Central memory CD8-positive, alpha-beta T cell (primary cell): ENCODE measurements at regions not wholly inside any gene's neighbourhood (a gene's known extent, or its start where the extent isn't known, plus 50 kb on each side); places are given as distances from the start of the nearest gene placed in this dataset.

Experiments
- ATAC-seq: fragments of 150-1000 bp; cut with Tn5 transposase; replicated peaks from 2 replicates; pipeline ENCODE4 v1.10.0; 2022; ENCODE audit warnings: mild to moderate bottlenecking, moderate FRiP score, moderate number of reproducible peaks; ENCODE audit not compliant: poor library complexity, severe bottlenecking; ENCODE audit errors: extremely low read depth
- DNase-seq, 2 donors: peaks; one replicate each; pipeline ENCODE4 v3.0.0; 2021; ENCODE audit warnings: low spot score in 2 of 2
- H3K27ac Mint-ChIP-seq: one replicate; pipeline ENCODE4 v1.8.0; 2022; ENCODE audit warnings: low read depth, mild to moderate bottlenecking, moderate library complexity, mixed read lengths
- H3K27me3 Mint-ChIP-seq: one replicate; pipeline ENCODE4 v1.8.0; 2022; ENCODE audit warnings: mixed read lengths
- H3K36me3 Mint-ChIP-seq: one replicate; pipeline ENCODE4 v1.8.0; 2022; ENCODE audit warnings: mild to moderate bottlenecking, moderate library complexity, mixed read lengths; ENCODE audit not compliant: insufficient read depth
- H3K4me1 Mint-ChIP-seq: one replicate; pipeline ENCODE4 v1.8.0; 2022; ENCODE audit warnings: mixed read lengths
- H3K4me3 Mint-ChIP-seq: one replicate; pipeline ENCODE4 v1.8.0; 2022; ENCODE audit warnings: mild to moderate bottlenecking, moderate library complexity, mixed read lengths
- H3K9me3 Mint-ChIP-seq: one replicate; pipeline ENCODE4 v1.8.0; 2022; ENCODE audit warnings: mixed read lengths

DNA sequence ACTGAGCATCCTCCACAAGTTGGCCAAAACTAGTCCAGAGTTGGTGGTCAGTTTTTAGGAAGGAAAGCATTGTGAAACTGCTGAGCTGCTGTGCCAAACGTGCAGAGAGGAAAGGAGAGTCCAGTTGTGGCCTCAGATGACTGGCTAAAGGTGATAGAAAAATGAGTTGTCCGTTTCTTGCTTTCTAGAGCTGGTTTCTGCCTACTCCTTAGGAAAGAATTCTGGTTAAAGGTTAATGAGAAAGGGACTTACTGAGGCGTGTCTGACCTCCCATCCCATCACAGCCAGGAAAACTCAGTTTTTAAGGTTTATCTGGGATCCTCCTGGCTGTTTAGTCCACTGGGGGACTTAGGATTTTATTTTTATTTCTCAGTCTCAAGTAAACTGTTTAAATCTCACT, 1186.3 kb downstream of the UQCRFS1 start:
- H3K27me3 Mint-ChIP-seq: no peaks in the 10 kb centered on the region
- DNase-seq (no peak), ATAC-seq (no peak)
- H3K4me1 Mint-ChIP-seq: no peaks in the 10 kb centered on the region
- H3K4me3 Mint-ChIP-seq: no peak overlapping the region
- no peak overlapping the region for H3K27ac Mint-ChIP-seq
- H3K36me3 Mint-ChIP-seq: no peaks in the 10 kb centered on the region
- H3K9me3 Mint-ChIP-seq: peaks cover 10% of the 10 kb centered on the region

DNA sequence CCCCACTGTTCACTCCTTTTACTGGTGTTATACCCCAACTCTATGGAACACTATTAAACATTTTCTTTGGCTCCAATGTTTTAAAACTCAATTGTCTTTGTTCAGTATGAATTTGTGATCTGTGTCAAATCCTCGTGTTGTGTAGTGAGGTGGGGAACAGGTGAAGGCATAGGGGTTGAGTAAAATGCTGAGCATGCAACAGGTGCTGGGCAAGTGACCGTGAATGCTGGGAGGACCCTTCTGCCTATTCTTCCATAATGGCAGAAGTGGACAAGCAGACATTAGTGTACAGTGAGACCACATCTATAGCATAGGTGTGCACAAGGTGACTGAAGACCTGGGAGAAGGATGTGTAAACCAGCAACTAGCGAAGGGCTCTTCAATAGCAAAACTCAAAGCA, 1188.0 kb downstream of the UQCRFS1 start:
- ATAC-seq: no peak
- no peak for DNase-seq
- H3K27me3 Mint-ChIP-seq: no peaks in the 10 kb centered on the region
- H3K4me1 Mint-ChIP-seq: no peaks in the 10 kb centered on the region
- H3K36me3 Mint-ChIP-seq: no peaks in the 10 kb centered on the region
- no peak overlapping the region for H3K27ac Mint-ChIP-seq
- H3K9me3 Mint-ChIP-seq: peaks cover 6% of the 10 kb centered on the region
- no peak overlapping the region for H3K4me3 Mint-ChIP-seq

DNA sequence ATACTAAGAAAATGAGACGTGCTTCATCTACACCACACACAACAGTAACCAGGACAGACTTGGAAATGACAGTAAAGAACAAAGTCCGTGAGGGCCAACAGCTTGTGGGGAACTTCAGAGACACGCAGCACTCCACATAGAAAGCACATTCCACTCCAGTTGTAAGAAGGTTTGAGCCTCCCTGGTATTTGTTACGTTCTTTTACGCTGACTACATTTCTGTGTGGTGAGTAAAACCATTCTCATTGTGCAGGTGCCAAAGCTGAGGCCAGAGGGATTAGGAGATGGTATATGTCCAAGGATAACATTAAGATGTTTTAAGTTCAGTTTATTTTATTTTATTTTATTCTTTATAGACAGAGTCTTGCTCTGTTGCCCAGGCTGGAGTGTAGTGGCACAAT, 1189.9 kb downstream of the UQCRFS1 start:
- H3K27me3 Mint-ChIP-seq: no peaks in the 10 kb centered on the region
- no peaks in the 10 kb centered on the region for H3K4me1 Mint-ChIP-seq
- no peak overlapping the region for H3K27ac Mint-ChIP-seq
- peaks cover 6% of the 10 kb centered on the region for H3K9me3 Mint-ChIP-seq
- ATAC-seq (no peak), DNase-seq (no peak)
- H3K4me3 Mint-ChIP-seq: no peak overlapping the region
- no peaks in the 10 kb centered on the region for H3K36me3 Mint-ChIP-seq

DNA sequence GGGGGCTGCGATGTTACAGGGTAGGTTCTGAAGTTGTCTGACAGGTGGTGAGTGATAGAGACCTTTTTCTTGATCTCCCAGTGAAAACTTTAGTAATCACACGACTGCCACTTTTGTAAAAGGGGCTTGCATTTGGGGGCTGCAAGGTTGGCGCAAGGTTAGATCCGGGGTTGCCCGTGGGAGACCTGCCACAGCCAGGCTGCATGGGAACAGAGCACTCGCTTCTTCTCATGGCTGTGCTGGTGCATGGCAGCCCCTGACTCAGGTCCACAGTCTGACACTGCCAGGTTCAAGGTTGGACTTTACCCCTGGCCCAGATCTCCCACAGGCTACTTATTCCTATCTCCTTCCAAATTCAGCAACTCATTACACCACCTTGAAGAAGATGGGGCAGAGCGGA, 1190.4 kb downstream of the UQCRFS1 start:
- DNase-seq (no peak), ATAC-seq (no peak)
- Mint-ChIP-seq H3K4me1 (no peaks in the 10 kb centered on the region), H3K4me3 (no peak overlapping the region), H3K27ac (no peak overlapping the region), H3K9me3 (peaks cover 6% of the 10 kb centered on the region), H3K36me3 (no peaks in the 10 kb centered on the region), H3K27me3 (no peaks in the 10 kb centered on the region)

DNA sequence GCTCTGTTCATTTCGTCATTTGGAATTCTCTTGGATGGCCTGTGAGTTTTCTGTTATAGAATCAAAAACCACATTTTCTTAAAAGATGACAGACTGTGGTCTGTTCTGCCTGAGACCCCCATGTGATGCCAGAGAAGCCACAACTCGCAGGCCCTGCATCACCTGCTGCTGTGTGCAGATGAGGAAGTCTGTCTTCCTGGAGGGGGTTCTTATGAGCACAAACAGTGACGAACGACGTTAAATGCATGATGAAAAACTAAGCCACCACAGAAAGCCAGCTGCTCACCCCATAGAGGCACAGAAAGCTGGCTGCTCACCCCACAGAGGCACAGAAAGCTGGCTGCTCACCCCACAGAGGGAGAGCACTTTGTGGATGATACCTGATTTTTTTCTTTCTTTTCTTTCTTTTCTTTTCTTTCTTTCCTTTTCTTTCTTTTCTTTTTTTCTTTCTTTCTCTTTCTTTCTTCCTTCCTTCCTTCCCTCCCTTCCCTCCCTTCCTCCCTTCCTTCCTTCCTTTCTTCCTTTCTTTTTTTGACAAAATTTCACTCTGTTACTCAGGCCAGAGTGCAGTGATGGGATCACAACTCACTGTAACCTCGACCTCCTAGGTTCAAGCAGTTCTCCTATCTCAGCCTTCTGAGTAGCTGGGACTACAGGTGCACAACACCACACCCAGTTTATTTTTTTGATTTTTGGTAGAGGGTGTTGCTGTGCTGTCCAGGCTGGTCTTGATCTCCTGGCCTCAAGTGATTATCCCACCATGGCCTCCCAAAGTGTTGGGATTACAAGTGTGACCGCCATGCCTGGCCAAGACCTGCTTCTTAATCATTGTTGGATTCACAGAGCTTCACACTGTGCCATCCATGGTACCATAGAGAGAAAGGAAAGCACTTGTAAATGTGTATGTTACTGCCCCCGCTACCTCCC, 1191.4 kb downstream of the UQCRFS1 start:
- H3K4me1 Mint-ChIP-seq: no peaks in the 10 kb centered on the region
- no peak overlapping the region for H3K27ac Mint-ChIP-seq
- H3K4me3 Mint-ChIP-seq: no peak overlapping the region
- no peaks in the 10 kb centered on the region for H3K27me3 Mint-ChIP-seq
- DNase-seq (no peak), ATAC-seq (no peak)
- peaks cover 6% of the 10 kb centered on the region for H3K9me3 Mint-ChIP-seq
- H3K36me3 Mint-ChIP-seq: no peaks in the 10 kb centered on the region

DNA sequence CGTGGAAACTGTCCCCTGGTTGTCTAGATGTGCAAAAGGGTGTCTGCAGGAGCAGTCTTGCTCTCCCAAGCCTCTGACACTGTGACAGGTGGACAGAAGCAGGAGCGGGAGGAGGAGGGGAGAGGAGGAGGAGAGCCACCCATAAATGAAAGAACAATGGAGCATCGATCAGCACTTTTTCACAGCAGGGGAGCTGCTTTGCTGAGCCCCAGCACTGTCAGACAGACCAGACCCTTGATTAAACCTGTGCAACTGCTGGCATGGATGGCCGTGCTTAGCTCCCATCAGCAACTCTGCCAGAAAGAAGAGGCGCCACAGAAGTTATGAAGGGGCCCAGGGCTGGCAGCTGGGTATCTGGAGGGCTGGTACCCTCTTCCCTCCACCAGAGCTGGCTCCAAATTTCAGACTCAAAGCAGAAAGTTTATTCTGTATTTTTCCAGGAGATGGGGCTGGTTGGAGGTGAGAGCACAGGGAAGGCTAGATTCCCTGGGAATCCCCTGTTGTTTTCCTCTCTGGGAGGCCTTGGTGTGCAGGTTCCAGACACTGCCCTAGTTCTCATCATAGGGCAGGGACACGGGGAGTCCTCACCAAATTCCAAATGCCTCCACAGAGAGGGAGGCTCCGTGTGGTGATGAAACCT, 1192.2 kb downstream of the UQCRFS1 start:
- Mint-ChIP-seq H3K4me3 (no peak overlapping the region), H3K4me1 (no peaks in the 10 kb centered on the region), H3K36me3 (no peaks in the 10 kb centered on the region), H3K27me3 (no peaks in the 10 kb centered on the region), H3K9me3 (peaks cover 6% of the 10 kb centered on the region), H3K27ac (no peak overlapping the region)
- no peak for DNase-seq
- no peak for ATAC-seq

DNA sequence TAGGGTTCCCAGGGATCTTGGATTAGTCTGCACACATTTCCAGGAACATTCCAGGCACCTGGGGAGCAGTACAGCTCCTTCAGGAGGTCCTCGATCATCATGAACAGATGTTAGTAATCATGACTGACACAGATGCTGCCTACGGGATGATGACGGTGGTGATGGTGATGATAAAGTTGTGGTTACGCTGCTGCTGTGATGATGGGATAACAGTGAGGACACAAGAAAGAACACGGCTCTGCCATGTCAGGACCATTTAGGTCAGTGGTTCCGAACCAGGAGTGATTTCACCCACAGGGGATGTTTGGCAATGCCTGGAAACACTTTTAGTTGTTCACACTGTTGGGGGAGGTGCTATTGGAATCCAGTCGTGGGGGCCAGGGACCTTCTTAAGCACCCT, 1193.0 kb downstream of the UQCRFS1 start:
- Mint-ChIP-seq H3K4me1 (no peaks in the 10 kb centered on the region), H3K27ac (no peak overlapping the region), H3K36me3 (no peaks in the 10 kb centered on the region), H3K27me3 (no peaks in the 10 kb centered on the region), H3K9me3 (peaks cover 6% of the 10 kb centered on the region), H3K4me3 (no peak overlapping the region)
- ATAC-seq (no peak), DNase-seq (no peak)

DNA sequence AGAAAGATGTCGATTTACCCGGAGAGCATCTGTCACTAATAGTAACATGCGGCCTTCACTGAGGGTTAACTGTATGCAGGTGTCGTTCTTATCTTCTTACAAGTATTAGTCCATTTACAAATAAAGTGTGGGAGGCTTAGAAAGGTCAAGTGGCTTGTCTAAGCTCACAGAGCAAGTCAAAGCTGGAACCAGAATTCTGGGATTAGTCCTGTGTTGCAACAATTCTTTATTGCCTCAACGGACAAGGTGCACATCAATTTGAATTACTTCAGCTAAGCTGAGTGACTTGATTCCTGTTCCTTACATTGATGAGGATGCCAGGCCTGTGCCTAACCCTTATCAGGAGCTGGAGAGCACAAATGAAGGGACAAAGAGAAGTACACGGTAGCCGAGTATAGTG, 1193.6 kb downstream of the UQCRFS1 start:
- no peaks in the 10 kb centered on the region for H3K36me3 Mint-ChIP-seq
- peaks cover 6% of the 10 kb centered on the region for H3K9me3 Mint-ChIP-seq
- H3K27me3 Mint-ChIP-seq: no peaks in the 10 kb centered on the region
- H3K4me3 Mint-ChIP-seq: no peak overlapping the region
- ATAC-seq: no peak
- DNase-seq: no peak
- H3K4me1 Mint-ChIP-seq: no peaks in the 10 kb centered on the region
- no peak overlapping the region for H3K27ac Mint-ChIP-seq

DNA sequence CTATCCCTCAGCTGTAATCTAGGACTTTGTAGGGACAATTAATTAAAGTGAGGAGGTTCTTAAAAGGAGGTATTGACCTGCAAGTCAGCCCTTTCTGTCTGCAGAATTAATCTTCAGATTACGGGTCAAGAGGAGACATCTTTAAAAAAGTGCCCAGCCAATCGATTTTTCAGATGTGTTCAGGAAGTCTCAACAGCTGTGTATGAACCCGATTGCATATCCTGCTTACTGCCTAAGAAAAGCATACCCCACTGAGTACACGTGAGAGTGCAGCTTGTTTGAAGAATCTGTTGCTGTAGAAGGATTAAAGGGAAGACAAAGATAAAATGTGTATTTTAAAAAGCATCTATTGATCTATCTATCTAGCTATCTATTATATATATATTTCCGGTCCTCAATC, 1194.5 kb downstream of the UQCRFS1 start:
- Mint-ChIP-seq H3K36me3 (no peaks in the 10 kb centered on the region), H3K27me3 (no peaks in the 10 kb centered on the region), H3K9me3 (peaks cover 6% of the 10 kb centered on the region), H3K27ac (no peak overlapping the region), H3K4me3 (no peak overlapping the region), H3K4me1 (no peaks in the 10 kb centered on the region)
- DNase-seq (no peak), ATAC-seq (no peak)

DNA sequence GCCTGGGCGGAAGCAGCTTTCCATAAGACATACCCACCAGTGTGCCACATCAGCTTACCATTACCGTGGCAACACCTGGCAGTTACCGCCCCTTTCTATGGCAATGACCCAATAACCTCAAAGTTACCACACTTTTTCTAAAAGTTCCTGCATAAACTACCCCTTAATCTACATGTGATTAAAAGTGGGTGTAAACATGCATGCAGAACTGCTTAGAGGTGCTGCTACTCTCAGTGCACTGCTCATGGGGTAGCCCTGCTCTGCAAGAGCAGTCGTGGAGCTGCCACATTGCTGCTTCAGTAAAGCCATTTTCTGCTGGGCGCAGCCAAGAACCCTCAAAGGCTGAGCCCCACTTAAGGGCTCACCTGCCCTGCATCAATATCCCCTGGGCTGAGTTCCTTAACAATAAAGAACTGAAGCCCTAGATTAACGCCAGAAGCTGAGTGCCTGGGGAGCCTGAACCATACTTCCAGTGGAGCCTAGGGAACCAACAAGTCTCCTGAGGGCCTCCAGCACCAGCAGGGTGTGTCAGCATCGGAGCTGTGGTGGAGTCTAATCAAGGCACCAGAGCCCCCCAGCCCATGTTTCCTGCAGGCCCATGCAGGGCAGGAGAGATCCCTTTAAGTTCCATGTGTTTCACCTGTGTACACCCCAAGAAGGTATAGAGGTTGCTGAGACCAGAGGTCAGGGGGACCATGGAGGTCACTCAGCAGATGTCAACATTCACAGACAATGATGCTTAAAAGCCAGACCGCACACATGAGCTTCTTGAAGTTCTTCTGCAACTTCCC, 1198.1 kb downstream of the UQCRFS1 start:
- DNase-seq (no peak), ATAC-seq (no peak)
- Mint-ChIP-seq H3K36me3 (no peaks in the 10 kb centered on the region), H3K27ac (no peak overlapping the region), H3K27me3 (no peaks in the 10 kb centered on the region), H3K9me3 (no peaks in the 10 kb centered on the region), H3K4me1 (no peaks in the 10 kb centered on the region), H3K4me3 (no peak overlapping the region)

DNA sequence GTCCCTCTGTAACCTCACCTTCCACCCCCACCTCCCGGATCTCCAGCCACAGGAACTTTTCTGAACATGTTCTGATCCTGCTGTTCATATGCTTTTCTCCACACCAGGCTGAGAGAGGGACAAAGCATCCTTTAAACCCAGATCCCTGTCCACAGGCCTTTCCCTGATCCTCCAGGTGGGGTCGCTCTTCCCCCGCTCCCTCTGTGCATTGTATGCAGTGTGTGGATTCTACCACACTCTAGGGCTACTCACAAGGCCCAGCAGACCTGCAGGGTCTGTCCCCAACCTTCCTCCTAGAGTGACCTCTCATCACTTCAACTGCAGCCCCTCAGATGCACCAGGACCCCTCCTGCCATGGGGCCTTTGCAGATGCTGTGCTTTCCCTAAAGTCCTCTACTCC, 1200.6 kb downstream of the UQCRFS1 start:
- no peak overlapping the region for H3K4me3 Mint-ChIP-seq
- H3K9me3 Mint-ChIP-seq: peaks cover 6% of the 10 kb centered on the region
- no peaks in the 10 kb centered on the region for H3K4me1 Mint-ChIP-seq
- H3K36me3 Mint-ChIP-seq: no peaks in the 10 kb centered on the region
- no peak overlapping the region for H3K27ac Mint-ChIP-seq
- no peak for ATAC-seq
- no peaks in the 10 kb centered on the region for H3K27me3 Mint-ChIP-seq
- no peak for DNase-seq

DNA sequence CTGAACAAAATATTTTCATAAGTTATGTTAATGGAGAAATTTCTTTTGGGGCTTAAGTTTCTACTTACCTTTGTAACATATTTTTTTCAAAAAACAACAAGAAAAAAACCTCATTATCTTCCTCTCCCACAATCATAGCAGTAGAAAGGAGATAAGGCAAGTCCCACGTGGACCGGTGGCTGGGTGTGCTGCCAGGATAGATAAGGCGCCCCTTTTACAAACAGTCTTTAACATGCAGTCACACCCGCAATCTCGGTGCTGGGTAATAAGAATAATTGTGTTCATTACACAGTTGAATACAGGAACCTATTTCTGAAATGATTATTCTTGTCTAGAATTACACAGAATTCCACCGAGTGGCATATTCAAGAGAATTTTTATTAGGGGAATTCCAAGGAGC, 1202.3 kb downstream of the UQCRFS1 start:
- H3K9me3 Mint-ChIP-seq: peaks cover 6% of the 10 kb centered on the region
- no peak overlapping the region for H3K4me3 Mint-ChIP-seq
- no peaks in the 10 kb centered on the region for H3K27me3 Mint-ChIP-seq
- no peaks in the 10 kb centered on the region for H3K36me3 Mint-ChIP-seq
- DNase-seq (no peak), ATAC-seq (no peak)
- no peaks in the 10 kb centered on the region for H3K4me1 Mint-ChIP-seq
- H3K27ac Mint-ChIP-seq: no peak overlapping the region
